GM19240 (cell line): ENCODE measurements at regions not wholly inside any gene's neighbourhood (a gene's known extent, or its start where the extent isn't known, plus 50 kb on each side); places are given as distances from the start of the nearest gene placed in this dataset.

Experiments
- DNase-seq: peaks from one replicate; pipeline ENCODE4 v3.0.0; 2011; ENCODE audit warnings: low spot score; ENCODE audit not compliant: insufficient read length

- DNase-seq, result no peak
Measured at GRCh38 chr13:50101590-50101989, 86.3 kb downstream of the KCNRG start.

- DNase-seq, result no peak
Measured at GRCh38 chr13:50104493-50104892, 89.2 kb downstream of the KCNRG start.

GRCh38 chr13:50106559-50106958 is 91.3 kb downstream of the KCNRG start:
- no peak for DNase-seq

GRCh38 chr13:50107205-50107604 is 92.0 kb downstream of the KCNRG start:
- no peak for DNase-seq

GRCh38 chr13:50114961-50115360 is 99.7 kb downstream of the KCNRG start:
- DNase-seq, result no peak

- DNase-seq, result no peak
Measured at GRCh38 chr13:50115695-50116094, 100.5 kb downstream of the KCNRG start.

- DNase-seq, result no peak
Measured at GRCh38 chr13:50116430-50116973, 101.3 kb downstream of the KCNRG start.

GRCh38 chr13:50119591-50119990 is 104.3 kb downstream of the KCNRG start:
- no peak for DNase-seq

GRCh38 chr13:50122455-50122854 is 107.2 kb downstream of the KCNRG start:
- no peak for DNase-seq

GRCh38 chr13:50123002-50123401 is 107.8 kb downstream of the KCNRG start:
- DNase-seq, result no peak

GRCh38 chr13:50123515-50123861 is 108.2 kb downstream of the KCNRG start:
- DNase-seq, result no peak

GRCh38 chr13:50123862-50124535 is 108.8 kb downstream of the KCNRG start:
- DNase-seq, result peak; percentile 80

GRCh38 chr13:50124536-50125303 is 109.5 kb downstream of the KCNRG start:
- DNase-seq, result no peak

GRCh38 chr13:50125304-50125553 is 110.0 kb downstream of the KCNRG start:
- no peak for DNase-seq

- no peak for DNase-seq
Measured at GRCh38 chr13:50125554-50126262, 110.5 kb downstream of the KCNRG start.

GRCh38 chr13:50126263-50126992 is 111.2 kb downstream of the KCNRG start:
- DNase-seq, result no peak

GRCh38 chr13:50126993-50127725 is 111.9 kb downstream of the KCNRG start:
- no peak for DNase-seq

GRCh38 chr13:50127726-50128291 is 112.6 kb downstream of the KCNRG start:
- no peak for DNase-seq

- no peak for DNase-seq
Measured at GRCh38 chr13:50128428-50128931, 113.2 kb downstream of the KCNRG start.

GRCh38 chr13:50129081-50129705 is 113.9 kb downstream of the KCNRG start:
- DNase-seq, result no peak
